ENCODE measurements at regions not wholly inside any gene's neighbourhood (a gene's known extent, or its start where the extent isn't known, plus 50 kb on each side); places are given as distances from the start of the nearest gene placed in this dataset.
"Not testable (repeated sequence)": the region's sequence is repeated elsewhere in the genome, so short reads cannot be mapped to it uniquely, and the experiment has no call there.

DNA sequence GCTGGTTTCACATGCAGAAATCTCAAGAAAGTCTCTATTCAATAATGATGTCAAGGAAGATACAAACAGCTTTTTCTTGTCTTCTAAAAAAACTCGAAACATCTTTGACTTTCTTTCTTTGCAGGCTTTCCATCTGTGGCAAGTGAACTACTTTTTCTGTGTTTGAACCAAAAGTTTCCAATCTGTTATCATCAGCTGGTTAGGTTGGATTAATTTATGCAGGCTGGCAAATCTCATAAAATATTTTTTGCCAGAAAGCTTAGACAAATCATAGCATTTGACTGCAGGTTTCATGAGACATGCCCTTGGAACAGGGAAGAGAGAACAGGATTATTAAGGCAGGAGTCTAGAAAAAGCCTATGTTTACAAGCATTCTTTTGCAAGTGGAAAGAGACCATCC is 86.1 kb upstream of the ARHGAP42 start:
- Histone ChIP-seq H3K36me3 (ENCODE audit: low read depth, low read length) (no peaks in the 10 kb centered on the region), H3K9me3 (ENCODE audit: low read length) (no peaks in the 10 kb centered on the region), H3F3A (ENCODE audit: low read length, unreplicated experiment) (no peaks in the 10 kb centered on the region), H3K9ac (ENCODE audit: low read length) (no peak overlapping the region), H4K20me1 (ENCODE audit: low read length) (no peaks in the 10 kb centered on the region), H3K4me1 (ENCODE audit: insufficient read depth, low read length) (no peaks in the 10 kb centered on the region), H3K27ac (ENCODE audit: low read length) (no peak overlapping the region), H2AFZ (ENCODE audit: low read length) (no peak overlapping the region), H3K79me2 (ENCODE audit: low read length) (no peaks in the 10 kb centered on the region), H3K27me3 (ENCODE audit: low read length) (no peaks in the 10 kb centered on the region), H3K4me2 (ENCODE audit: low read length) (no peak overlapping the region), H3K4me3 (ENCODE audit: low read length) (no peak overlapping the region), H3K9me2 (replicated peaks; ENCODE audit: low read length) (no peaks in the 10 kb centered on the region)
- ChIA-PET POLR2A (ENCODE audit: unreplicated experiment) (no interaction called here), CTCF (no interaction called here)
- no TSS peak for BruUV-seq (replicated peaks)
- ATAC-seq (no peak), DNase-seq (no peak)
- no peak for TF ChIP-seq EZH2phosphoT487 (IDR thresholded peaks at IDR 0.05; ENCODE audit: borderline replicate concordance, low read length)
- TF ChIP-seq EZH2 (IDR thresholded peaks at IDR 0.05; ENCODE audit: low read length, unreplicated experiment) = no peak
- TF ChIP-seq, protein P1, sequence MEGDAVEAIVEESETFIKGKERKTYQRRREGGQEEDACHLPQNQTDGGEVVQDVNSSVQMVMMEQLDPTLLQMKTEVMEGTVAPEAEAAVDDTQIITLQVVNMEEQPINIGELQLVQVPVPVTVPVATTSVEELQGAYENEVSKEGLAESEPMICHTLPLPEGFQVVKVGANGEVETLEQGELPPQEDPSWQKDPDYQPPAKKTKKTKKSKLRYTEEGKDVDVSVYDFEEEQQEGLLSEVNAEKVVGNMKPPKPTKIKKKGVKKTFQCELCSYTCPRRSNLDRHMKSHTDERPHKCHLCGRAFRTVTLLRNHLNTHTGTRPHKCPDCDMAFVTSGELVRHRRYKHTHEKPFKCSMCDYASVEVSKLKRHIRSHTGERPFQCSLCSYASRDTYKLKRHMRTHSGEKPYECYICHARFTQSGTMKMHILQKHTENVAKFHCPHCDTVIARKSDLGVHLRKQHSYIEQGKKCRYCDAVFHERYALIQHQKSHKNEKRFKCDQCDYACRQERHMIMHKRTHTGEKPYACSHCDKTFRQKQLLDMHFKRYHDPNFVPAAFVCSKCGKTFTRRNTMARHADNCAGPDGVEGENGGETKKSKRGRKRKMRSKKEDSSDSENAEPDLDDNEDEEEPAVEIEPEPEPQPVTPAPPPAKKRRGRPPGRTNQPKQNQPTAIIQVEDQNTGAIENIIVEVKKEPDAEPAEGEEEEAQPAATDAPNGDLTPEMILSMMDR (conservative IDR thresholded peaks at IDR 0.05; ENCODE audit: low read depth, low read length) = no peak
- intact Hi-C loops (cut with micrococcal nuclease) = no loop called here

DNA sequence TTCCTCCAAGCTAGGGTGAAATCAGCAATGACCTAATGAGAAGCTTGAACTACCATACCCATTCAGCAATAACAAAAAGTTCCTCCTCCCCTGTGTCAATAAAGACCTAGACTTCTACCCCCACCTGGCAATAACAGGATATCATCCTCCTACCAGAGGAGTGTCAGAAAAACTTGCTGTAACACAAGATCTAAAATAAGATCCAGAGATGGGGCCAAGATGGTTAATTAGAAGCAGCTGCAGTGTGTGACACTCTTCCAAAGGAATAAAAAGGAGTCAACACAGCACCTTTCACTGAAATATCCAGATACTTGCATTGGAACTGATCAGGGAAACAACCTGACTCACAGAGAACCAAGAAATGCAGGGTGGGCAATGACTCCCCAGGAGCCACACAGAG is 84.4 kb upstream of the ARHGAP42 start:
- ChIA-PET CTCF (no interaction called here), POLR2A (ENCODE audit: unreplicated experiment) (no interaction called here)
- no peaks in the 10 kb centered on the region for H3K4me1 ChIP-seq (ENCODE audit: insufficient read depth, low read length)
- intact Hi-C loops (cut with micrococcal nuclease) = no loop called here
- H2AFZ ChIP-seq (ENCODE audit: low read length) = no peak overlapping the region
- no peak overlapping the region for H3K9ac ChIP-seq (ENCODE audit: low read length)
- DNase-seq = no peak
- H3K9me2 ChIP-seq (replicated peaks; ENCODE audit: low read length) = no peaks in the 10 kb centered on the region
- no peaks in the 10 kb centered on the region for H4K20me1 ChIP-seq (ENCODE audit: low read length)
- TF ChIP-seq, protein P1 (conservative IDR thresholded peaks at IDR 0.05; ENCODE audit: low read depth, low read length) = no peak
- TF ChIP-seq EZH2 (IDR thresholded peaks at IDR 0.05; ENCODE audit: low read length, unreplicated experiment) (no peak), EZH2phosphoT487 (IDR thresholded peaks at IDR 0.05; ENCODE audit: borderline replicate concordance, low read length) (no peak)
- H3F3A ChIP-seq (ENCODE audit: low read length, unreplicated experiment) = no peaks in the 10 kb centered on the region
- no TSS peak for BruUV-seq (replicated peaks)
- no peak overlapping the region for H3K27ac ChIP-seq (ENCODE audit: low read length)
- no peaks in the 10 kb centered on the region for H3K79me2 ChIP-seq (ENCODE audit: low read length)
- H3K4me2 ChIP-seq (ENCODE audit: low read length) = no peak overlapping the region
- H3K4me3 ChIP-seq (ENCODE audit: low read length) = no peak overlapping the region
- no peaks in the 10 kb centered on the region for H3K27me3 ChIP-seq (ENCODE audit: low read length)
- ATAC-seq = no peak
- H3K9me3 ChIP-seq (ENCODE audit: low read length) = no peaks in the 10 kb centered on the region
- no peaks in the 10 kb centered on the region for H3K36me3 ChIP-seq (ENCODE audit: low read depth, low read length)

DNA sequence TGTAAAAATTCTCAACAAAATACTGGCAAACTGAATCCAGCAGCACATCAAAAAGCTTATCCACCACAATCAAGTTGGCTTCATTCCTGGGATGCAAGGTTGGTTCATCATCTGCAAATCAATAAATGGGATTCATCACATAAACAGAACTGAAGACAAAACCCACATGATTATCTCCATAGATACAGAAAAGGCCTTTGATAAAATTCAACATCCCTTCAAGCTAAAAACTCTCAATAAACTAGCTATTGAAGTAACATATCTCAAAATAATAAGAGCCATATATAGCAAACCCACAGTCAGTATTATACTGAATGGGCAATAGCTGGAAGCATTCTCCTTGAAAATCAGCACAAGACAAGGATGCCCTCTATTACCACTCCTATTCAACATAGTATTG is 79.3 kb upstream of the ARHGAP42 start:
- H3K9ac ChIP-seq (ENCODE audit: low read length); BruUV-seq (replicated peaks); H3F3A ChIP-seq (ENCODE audit: low read length, unreplicated experiment); ATAC-seq; H3K36me3 ChIP-seq (ENCODE audit: low read depth, low read length); POLR2A ChIA-PET (ENCODE audit: unreplicated experiment); intact Hi-C loops (cut with micrococcal nuclease); H3K4me2 ChIP-seq (ENCODE audit: low read length); H3K9me3 ChIP-seq (ENCODE audit: low read length); H3K79me2 ChIP-seq (ENCODE audit: low read length); H3K27ac ChIP-seq (ENCODE audit: low read length); H2AFZ ChIP-seq (ENCODE audit: low read length); H3K27me3 ChIP-seq (ENCODE audit: low read length); H3K4me1 ChIP-seq (ENCODE audit: insufficient read depth, low read length); CTCF ChIA-PET; DNase-seq; H3K4me3 ChIP-seq (ENCODE audit: low read length); H4K20me1 ChIP-seq (ENCODE audit: low read length); H3K9me2 ChIP-seq (replicated peaks; ENCODE audit: low read length): not testable (repeated sequence)

Measured in PC-3 (cell line).